H9 (cell line): ENCODE measurements at regions not wholly inside any gene's neighbourhood (a gene's known extent, or its start where the extent isn't known, plus 50 kb on each side); places are given as distances from the start of the nearest gene placed in this dataset.
"Not testable (repeated sequence)": the region's sequence is repeated elsewhere in the genome, so short reads cannot be mapped to it uniquely, and the experiment has no call there.

Source experiments
- DNase-seq: peaks from one replicate; pipeline ENCODE4 v3.0.0-alpha.2; 2017
- H2AFZ ChIP-seq: one replicate; pipeline ENCODE4 v1.6.1; 2013; ENCODE audit warnings: mild to moderate bottlenecking, low read length, control low read depth, moderate library complexity
- H2AK5ac ChIP-seq: 2 replicates; pipeline ENCODE4 v1.6.1; 2013; ENCODE audit warnings: low read length, control low read depth, mixed read lengths; ENCODE audit not compliant: insufficient read length
- H2BK120ac ChIP-seq: one replicate; pipeline ENCODE4 v1.6.1; 2013; ENCODE audit warnings: low read depth, mild to moderate bottlenecking, low read length, control low read depth, inconsistent platforms; ENCODE audit not compliant: poor library complexity, severe bottlenecking
- H2BK12ac ChIP-seq: 2 replicates; pipeline ENCODE4 v1.6.1; 2013; ENCODE audit warnings: low read length, control low read depth, mixed read lengths, low read depth; ENCODE audit not compliant: insufficient read length
- H2BK15ac ChIP-seq: 2 replicates; pipeline ENCODE4 v1.6.1; 2013; ENCODE audit warnings: low read depth, low read length, control low read depth
- H2BK20ac ChIP-seq: one replicate; pipeline ENCODE4 v1.6.1; 2013; ENCODE audit warnings: low read depth, mild to moderate bottlenecking, low read length, control low read depth, inconsistent platforms; ENCODE audit not compliant: poor library complexity, severe bottlenecking
- H2BK5ac ChIP-seq: 2 replicates; pipeline ENCODE4 v1.6.1; 2013; ENCODE audit warnings: low read length, control low read depth, mixed read lengths; ENCODE audit not compliant: insufficient read length
- H3K14ac ChIP-seq: 2 replicates; pipeline ENCODE4 v1.6.1; 2013; ENCODE audit warnings: low read length, control low read depth; ENCODE audit not compliant: insufficient read depth
- H3K18ac ChIP-seq: 2 replicates; pipeline ENCODE4 v1.6.1; 2013; ENCODE audit warnings: low read depth, mild to moderate bottlenecking, mixed read lengths, low read length, control low read depth; ENCODE audit not compliant: insufficient read length
- H3K23ac ChIP-seq: 2 replicates; pipeline ENCODE4 v1.6.1; 2013; ENCODE audit warnings: low read length, control low read depth, mixed read lengths, low read depth; ENCODE audit not compliant: insufficient read length
- H3K23me2 ChIP-seq: 2 replicates; pipeline ENCODE4 v1.6.1; 2013; ENCODE audit warnings: low read depth, mild to moderate bottlenecking, mixed read lengths, low read length, control low read depth; ENCODE audit not compliant: insufficient read length, poor library complexity, severe bottlenecking
- H3K27ac ChIP-seq: 2 replicates; pipeline ENCODE4 v1.5.1; 2013; ENCODE audit warnings: low read length, control low read depth, mixed read lengths, low read depth; ENCODE audit not compliant: insufficient read length
- H3K27me3 ChIP-seq: 2 replicates; pipeline ENCODE4 v1.6.1; 2013; ENCODE audit warnings: low read length, control low read depth, inconsistent platforms; ENCODE audit not compliant: insufficient read depth
- H3K4ac ChIP-seq: 2 replicates; pipeline ENCODE4 v1.6.1; 2013; ENCODE audit warnings: low read depth, mild to moderate bottlenecking, control low read depth, inconsistent platforms, low read length, moderate library complexity
- H3K4me1 ChIP-seq: 2 replicates; pipeline ENCODE4 v1.6.1; 2013; ENCODE audit warnings: low read length, control low read depth, inconsistent platforms; ENCODE audit not compliant: insufficient read depth
- H3K4me2 ChIP-seq: 2 replicates; pipeline ENCODE4 v1.6.1; 2013; ENCODE audit warnings: low read length, control low read depth, mixed read lengths; ENCODE audit not compliant: insufficient read length, insufficient read depth
- H3K56ac ChIP-seq: 2 replicates; pipeline ENCODE4 v1.6.1; 2013; ENCODE audit warnings: low read depth, mild to moderate bottlenecking, mixed read lengths, low read length, control low read depth; ENCODE audit not compliant: insufficient read length
- H3K79me1 ChIP-seq: 2 replicates; pipeline ENCODE4 v1.6.1; 2013; ENCODE audit warnings: low read depth, mild to moderate bottlenecking, moderate library complexity, low read length, control low read depth, inconsistent platforms; ENCODE audit not compliant: insufficient read depth, poor library complexity, severe bottlenecking
- H3K79me2 ChIP-seq: 2 replicates; pipeline ENCODE4 v1.6.1; 2013; ENCODE audit warnings: low read length, control low read depth, inconsistent platforms; ENCODE audit not compliant: insufficient read depth
- H3K9ac ChIP-seq: 2 replicates; pipeline ENCODE4 v1.6.1; 2013; ENCODE audit warnings: low read length, control low read depth, mixed read lengths; ENCODE audit not compliant: insufficient read length; ENCODE audit errors: extremely low read depth
- H3K9me3 ChIP-seq: one replicate; pipeline ENCODE4 v1.6.1; 2013; ENCODE audit warnings: low read depth, low read length, inconsistent platforms; ENCODE audit not compliant: control insufficient read depth
- H3T11ph ChIP-seq: one replicate; pipeline ENCODE4 v1.6.1; 2013; ENCODE audit warnings: mild to moderate bottlenecking, low read length, control low read depth, inconsistent platforms
- H4K20me1 ChIP-seq: one replicate; pipeline ENCODE4 v1.6.1; 2013; ENCODE audit not compliant: control insufficient read depth, insufficient read length, insufficient read depth
- H4K5ac ChIP-seq: 2 replicates; pipeline ENCODE4 v1.6.1; 2013; ENCODE audit warnings: low read depth, mild to moderate bottlenecking, mixed read lengths, low read length, control low read depth; ENCODE audit not compliant: insufficient read length
- H4K8ac ChIP-seq: replicated peaks from 2 replicates; pipeline ENCODE4 v1.6.1; 2013; ENCODE audit warnings: low read length, control low read depth, mixed read lengths, low read depth; ENCODE audit not compliant: insufficient read length
- H4K91ac ChIP-seq: 2 replicates; pipeline ENCODE4 v1.6.1; 2013; ENCODE audit warnings: low read depth, mild to moderate bottlenecking, moderate library complexity, mixed read lengths, low read length, control low read depth; ENCODE audit not compliant: insufficient read length
- H3K27ac Mint-ChIP-seq, 3 experiments: 2 replicates in 2 of 3; 3 replicates in 1 of 3; pipeline ENCODE4 v1.8.0; 2020 to 2021; ENCODE audit warnings: mixed read lengths in 3 of 3, mild to moderate bottlenecking in 1 of 3, moderate library complexity in 1 of 3
- H3K27me3 Mint-ChIP-seq: 2 replicates; pipeline ENCODE4 v1.8.0; 2021; ENCODE audit warnings: low read depth, mild to moderate bottlenecking, moderate library complexity, mixed read lengths
- H3K36me3 Mint-ChIP-seq, 3 experiments: 2 replicates in 2 of 3; 3 replicates in 1 of 3; pipeline ENCODE4 v1.8.0; 2020 to 2021; ENCODE audit warnings: low read depth in 3 of 3, mixed read lengths in 3 of 3; ENCODE audit not compliant: insufficient read depth in 1 of 3
- H3K4me1 Mint-ChIP-seq, 2 experiments: 2 replicates each; pipeline ENCODE4 v1.8.0; 2020; ENCODE audit warnings: mixed read lengths in 2 of 2
- H3K4me3 Mint-ChIP-seq, 2 experiments: 2 replicates in 1 of 2; 3 replicates in 1 of 2; pipeline ENCODE4 v1.8.0; 2020 to 2021; ENCODE audit warnings: mild to moderate bottlenecking in 2 of 2, mixed read lengths in 2 of 2, moderate library complexity in 1 of 2
- H3K9me3 Mint-ChIP-seq, 2 experiments: 2 replicates in 1 of 2; 3 replicates in 1 of 2; pipeline ENCODE4 v1.8.0; 2020; ENCODE audit warnings: mild to moderate bottlenecking in 2 of 2, mixed read lengths in 2 of 2, moderate library complexity in 1 of 2
- WGBS: extraction: QIAGEN DNeasy Blood & Tissue Kit; methylation state at CpG from one replicate; pipeline ENCODE4 v1.1.7; 2013; ENCODE audit warnings: missing lambda C conversion rate, low lambda C conversion rate, mixed read lengths; ENCODE audit not compliant: insufficient read length; ENCODE audit errors: extremely low coverage; 5-methylcytosine and 5-hydroxymethylcytosine counted together

- not testable (repeated sequence) for H4K91ac ChIP-seq, H3K14ac ChIP-seq, H2BK120ac ChIP-seq, DNase-seq, H2BK20ac ChIP-seq, H3K23ac ChIP-seq, H3K4ac ChIP-seq, H3K9ac ChIP-seq, H3K56ac ChIP-seq, H3K79me2 ChIP-seq, H2BK5ac ChIP-seq, H3K18ac ChIP-seq, H3K23me2 ChIP-seq, H3K27me3 ChIP-seq, H2AFZ ChIP-seq, H2BK12ac ChIP-seq, H3K27ac Mint-ChIP-seq, H3K9me3 ChIP-seq, H2AK5ac ChIP-seq, H3K4me1 ChIP-seq, H4K20me1 ChIP-seq, H3K27ac ChIP-seq, H3K9me3 Mint-ChIP-seq, H4K5ac ChIP-seq, H3K27me3 Mint-ChIP-seq, H3K79me1 ChIP-seq, H2BK15ac ChIP-seq, H3K4me1 Mint-ChIP-seq, H3K4me3 Mint-ChIP-seq, H3K36me3 Mint-ChIP-seq, H3K4me2 ChIP-seq, H3T11ph ChIP-seq, H4K8ac ChIP-seq
- no CpG with 5 or more reads among the region's 1 CpG for WGBS
Observed at GRCh38 chr2:175588213-175588612, 406.7 kb upstream of the ATP5MC3 start.
